ENCODE measurements at regions not wholly inside any gene's neighbourhood (a gene's known extent, or its start where the extent isn't known, plus 50 kb on each side); places are given as distances from the start of the nearest gene placed in this dataset.

GRCh38 chr4:184534511-184535391, 60.4 kb upstream of the IRF2 start:
- no peak overlapping the region; the same call in none of the 2 replicates for H3K9ac ChIP-seq (ENCODE audit: low read depth, low read length)
- no peaks in the 10 kb centered on the region for H4K20me1 ChIP-seq (ENCODE audit: insufficient read depth, low read length)
- peak overlapping the region; percentile 43 for H3K27ac ChIP-seq (ENCODE audit: low read length)
- no peak overlapping the region for H3K4me3 ChIP-seq (ENCODE audit: low read depth in 1 of 2, low read length in 2 of 2)
- ATAC-seq (ENCODE audit: insufficient read depth, low read depth) = peak; percentile 49
- peaks cover 40% of the 10 kb centered on the region for H3K4me1 ChIP-seq (ENCODE audit: insufficient read depth, low read length)
- peaks cover 9% of the 10 kb centered on the region for H3K79me2 ChIP-seq (ENCODE audit: insufficient read depth, low read length)
- no peak for DNase-seq
- no peaks in the 10 kb centered on the region for H3K27me3 ChIP-seq (ENCODE audit: insufficient read depth, low read length, poor library complexity)
- peak overlapping the region; percentile 30; the same call in 1 of the 2 replicates for H3K4me2 ChIP-seq (ENCODE audit: insufficient read depth, low read length)
- no peak overlapping the region for H2AFZ ChIP-seq (ENCODE audit: low read depth, low read length)
- no peaks in the 10 kb centered on the region for H3K9me3 ChIP-seq (ENCODE audit: insufficient read depth, low read length, severe bottlenecking)
- TF ChIP-seq EZH2 (IDR thresholded peaks at IDR 0.05; ENCODE audit: borderline replicate concordance, low read depth, low read length, severe bottlenecking) (no peak), CTCF (IDR thresholded peaks at IDR 0.05; ENCODE audit: borderline replicate concordance, extremely low read depth, low read length, poor library complexity, severe bottlenecking) (no peak)
- H3K36me3 ChIP-seq (ENCODE audit: insufficient read depth, low read length) = no peaks in the 10 kb centered on the region; the same call in 1 of the 2 replicates

- Histone ChIP-seq H3K9me3 (ENCODE audit: insufficient read depth, low read length, severe bottlenecking) (no peaks in the 10 kb centered on the region), H3K4me3 (ENCODE audit: low read depth in 1 of 2, low read length in 2 of 2) (no peak overlapping the region), H2AFZ (ENCODE audit: low read depth, low read length) (no peak overlapping the region), H3K27me3 (ENCODE audit: insufficient read depth, low read length, poor library complexity) (no peaks in the 10 kb centered on the region), H3K27ac (ENCODE audit: low read length) (no peak overlapping the region), H4K20me1 (ENCODE audit: insufficient read depth, low read length) (no peaks in the 10 kb centered on the region), H3K9ac (ENCODE audit: low read depth, low read length) (no peak overlapping the region), H3K36me3 (ENCODE audit: insufficient read depth, low read length) (no peaks in the 10 kb centered on the region; the same call in 1 of the 2 replicates), H3K4me1 (ENCODE audit: insufficient read depth, low read length) (peaks cover 40% of the 10 kb centered on the region), H3K4me2 (ENCODE audit: insufficient read depth, low read length) (peak overlapping the region; percentile 29), H3K79me2 (ENCODE audit: insufficient read depth, low read length) (peaks cover 9% of the 10 kb centered on the region)
- no peak for TF ChIP-seq EZH2 (IDR thresholded peaks at IDR 0.05; ENCODE audit: borderline replicate concordance, low read depth, low read length, severe bottlenecking)
- no peak for TF ChIP-seq CTCF (IDR thresholded peaks at IDR 0.05; ENCODE audit: borderline replicate concordance, extremely low read depth, low read length, poor library complexity, severe bottlenecking)
- DNase-seq = no peak
- ATAC-seq (ENCODE audit: insufficient read depth, low read depth) = no peak
These were observed 59.6 kb upstream of the IRF2 start for GRCh38 chr4:184533908-184534307.

GRCh38 chr4:184531008-184531407, 56.7 kb upstream of the IRF2 start:
- no peak for DNase-seq
- Histone ChIP-seq H3K27ac (ENCODE audit: low read length) (no peak overlapping the region), H3K27me3 (ENCODE audit: insufficient read depth, low read length, poor library complexity) (no peaks in the 10 kb centered on the region), H3K4me3 (ENCODE audit: low read depth in 1 of 2, low read length in 2 of 2) (no peak overlapping the region), H4K20me1 (ENCODE audit: insufficient read depth, low read length) (no peaks in the 10 kb centered on the region), H3K9me3 (ENCODE audit: insufficient read depth, low read length, severe bottlenecking) (no peaks in the 10 kb centered on the region), H2AFZ (ENCODE audit: low read depth, low read length) (no peak overlapping the region), H3K4me1 (ENCODE audit: insufficient read depth, low read length) (peaks cover 24% of the 10 kb centered on the region), H3K4me2 (ENCODE audit: insufficient read depth, low read length) (no peak overlapping the region), H3K9ac (ENCODE audit: low read depth, low read length) (no peak overlapping the region), H3K36me3 (ENCODE audit: insufficient read depth, low read length) (no peaks in the 10 kb centered on the region), H3K79me2 (ENCODE audit: insufficient read depth, low read length) (no peaks in the 10 kb centered on the region)
- ATAC-seq (ENCODE audit: insufficient read depth, low read depth) = no peak
- TF ChIP-seq CTCF (IDR thresholded peaks at IDR 0.05; ENCODE audit: borderline replicate concordance, extremely low read depth, low read length, poor library complexity, severe bottlenecking) (no peak), EZH2 (IDR thresholded peaks at IDR 0.05; ENCODE audit: borderline replicate concordance, low read depth, low read length, severe bottlenecking) (no peak)

All from DND-41 (cell line).